ENCODE measurements at regions not wholly inside any gene's neighbourhood (a gene's known extent, or its start where the extent isn't known, plus 50 kb on each side); places are given as distances from the start of the nearest gene placed in this dataset.

- no peak for DNase-seq
- CTCF ChIA-PET = no interaction called here
- no peaks in the 10 kb centered on the region for H3K36me3 Mint-ChIP-seq
- no peak overlapping the region for H3K4me3 Mint-ChIP-seq
- H3K9me3 Mint-ChIP-seq = no peaks in the 10 kb centered on the region
- H3K27ac Mint-ChIP-seq = no peak overlapping the region
- no peaks in the 10 kb centered on the region for H3K4me1 Mint-ChIP-seq
- peaks cover 40% of the 10 kb centered on the region for H3K27me3 Mint-ChIP-seq
Measured at GRCh38 chr12:53824001-53824712, 72.4 kb upstream of the CISTR start.

GRCh38 chr12:53825246-53826081 lies 73.7 kb upstream of the CISTR start:
- CTCF ChIA-PET = no interaction called here

GRCh38 chr12:53827306-53827705 lies 75.5 kb upstream of the CISTR start:
- DNase-seq = no peak
- Mint-ChIP-seq H3K36me3 (no peaks in the 10 kb centered on the region), H3K9me3 (no peaks in the 10 kb centered on the region), H3K4me1 (no peaks in the 10 kb centered on the region), H3K27ac (no peak overlapping the region), H3K27me3 (peaks cover 24% of the 10 kb centered on the region), H3K4me3 (no peak overlapping the region)
- CTCF ChIA-PET = no interaction called here

More at GRCh38 chr12:53825246-53826081, 73.7 kb upstream of the CISTR start:
- H3K4me1 Mint-ChIP-seq = no peaks in the 10 kb centered on the region
- no peak overlapping the region for H3K4me3 Mint-ChIP-seq
- H3K27me3 Mint-ChIP-seq = peaks cover 33% of the 10 kb centered on the region
- no peak for DNase-seq
- H3K9me3 Mint-ChIP-seq = no peaks in the 10 kb centered on the region
- no peak overlapping the region for H3K27ac Mint-ChIP-seq
- no peaks in the 10 kb centered on the region for H3K36me3 Mint-ChIP-seq

GRCh38 chr12:53828598-53828997 lies 76.8 kb upstream of the CISTR start:
- Mint-ChIP-seq H3K9me3 (no peaks in the 10 kb centered on the region), H3K27ac (no peak overlapping the region), H3K27me3 (peaks cover 27% of the 10 kb centered on the region), H3K4me3 (no peak overlapping the region), H3K4me1 (no peaks in the 10 kb centered on the region), H3K36me3 (no peaks in the 10 kb centered on the region)
- DNase-seq = no peak
- CTCF ChIA-PET = no interaction called here

GRCh38 chr12:53829130-53829819 lies 77.5 kb upstream of the CISTR start:
- H3K36me3 Mint-ChIP-seq = no peaks in the 10 kb centered on the region
- CTCF ChIA-PET = interaction anchor here (0.6 kb wide), 1 partner anchor 1468 kb away, joined by 3 read pairs; no protein-coding TSS in a partner anchor
- DNase-seq = no peak
- H3K4me3 Mint-ChIP-seq = no peak overlapping the region
- H3K4me1 Mint-ChIP-seq = no peaks in the 10 kb centered on the region
- no peak overlapping the region for H3K27ac Mint-ChIP-seq
- peaks cover 30% of the 10 kb centered on the region for H3K27me3 Mint-ChIP-seq
- H3K9me3 Mint-ChIP-seq = no peaks in the 10 kb centered on the region

GRCh38 chr12:53830631-53831030 lies 78.9 kb upstream of the CISTR start:
- CTCF ChIA-PET = no interaction called here
- no peak for DNase-seq
- no peaks in the 10 kb centered on the region for H3K36me3 Mint-ChIP-seq
- no peak overlapping the region for H3K27ac Mint-ChIP-seq
- no peak overlapping the region for H3K4me3 Mint-ChIP-seq
- H3K9me3 Mint-ChIP-seq = no peaks in the 10 kb centered on the region
- H3K27me3 Mint-ChIP-seq = peaks cover 32% of the 10 kb centered on the region
- H3K4me1 Mint-ChIP-seq = no peaks in the 10 kb centered on the region

- H3K4me3 Mint-ChIP-seq = no peak overlapping the region
- H3K27me3 Mint-ChIP-seq = peaks cover 58% of the 10 kb centered on the region
- H3K27ac Mint-ChIP-seq = no peak overlapping the region
Measured at GRCh38 chr12:53836119-53836655, 84.4 kb upstream of the CISTR start.

GRCh38 chr12:53838978-53839377 lies 87.2 kb upstream of the CISTR start:
- no peaks in the 10 kb centered on the region for H3K36me3 Mint-ChIP-seq
- H3K27ac Mint-ChIP-seq = no peak overlapping the region
- H3K9me3 Mint-ChIP-seq = no peaks in the 10 kb centered on the region
- CTCF ChIA-PET = no interaction called here
- peaks cover 62% of the 10 kb centered on the region for H3K27me3 Mint-ChIP-seq
- no peak for DNase-seq
- H3K4me3 Mint-ChIP-seq = no peak overlapping the region
- no peaks in the 10 kb centered on the region for H3K4me1 Mint-ChIP-seq

More at GRCh38 chr12:53836119-53836655, 84.4 kb upstream of the CISTR start:
- CTCF ChIA-PET = no interaction called here
- Mint-ChIP-seq H3K4me1 (no peaks in the 10 kb centered on the region), H3K9me3 (no peaks in the 10 kb centered on the region), H3K36me3 (no peaks in the 10 kb centered on the region)
- no peak for DNase-seq

- Mint-ChIP-seq H3K4me3 (no peak overlapping the region), H3K9me3 (no peaks in the 10 kb centered on the region), H3K27me3 (peaks cover 65% of the 10 kb centered on the region), H3K36me3 (no peaks in the 10 kb centered on the region), H3K27ac (no peak overlapping the region), H3K4me1 (no peaks in the 10 kb centered on the region)
- DNase-seq = no peak
- CTCF ChIA-PET = no interaction called here
Measured at GRCh38 chr12:53840316-53840715, 88.5 kb upstream of the CISTR start.

GRCh38 chr12:53842686-53843085 lies 90.9 kb upstream of the CISTR start:
- Mint-ChIP-seq H3K4me1 (no peaks in the 10 kb centered on the region), H3K4me3 (no peak overlapping the region), H3K27me3 (peaks cover 54% of the 10 kb centered on the region), H3K36me3 (no peaks in the 10 kb centered on the region), H3K9me3 (no peaks in the 10 kb centered on the region), H3K27ac (no peak overlapping the region)
- CTCF ChIA-PET = no interaction called here
- no peak for DNase-seq

GRCh38 chr12:53843545-53843944 lies 91.8 kb upstream of the CISTR start:
- CTCF ChIA-PET = no interaction called here
- H3K27me3 Mint-ChIP-seq = peaks cover 54% of the 10 kb centered on the region
- H3K27ac Mint-ChIP-seq = no peak overlapping the region
- H3K4me3 Mint-ChIP-seq = no peak overlapping the region
- H3K9me3 Mint-ChIP-seq = no peaks in the 10 kb centered on the region
- DNase-seq = no peak
- H3K36me3 Mint-ChIP-seq = no peaks in the 10 kb centered on the region
- no peaks in the 10 kb centered on the region for H3K4me1 Mint-ChIP-seq

- H3K4me1 Mint-ChIP-seq = no peaks in the 10 kb centered on the region
- H3K9me3 Mint-ChIP-seq = no peaks in the 10 kb centered on the region
- H3K4me3 Mint-ChIP-seq = no peak overlapping the region
- H3K27me3 Mint-ChIP-seq = peaks cover 57% of the 10 kb centered on the region
- no peaks in the 10 kb centered on the region for H3K36me3 Mint-ChIP-seq
- H3K27ac Mint-ChIP-seq = no peak overlapping the region
- CTCF ChIA-PET = no interaction called here
- DNase-seq = no peak
Measured at GRCh38 chr12:53844994-53845844, 93.4 kb upstream of the HOXC13 start.

GRCh38 chr12:53845932-53846331 lies 92.7 kb upstream of the HOXC13 start:
- CTCF ChIA-PET = no interaction called here
- Mint-ChIP-seq H3K9me3 (no peaks in the 10 kb centered on the region), H3K4me3 (no peak overlapping the region), H3K36me3 (no peaks in the 10 kb centered on the region), H3K4me1 (no peaks in the 10 kb centered on the region), H3K27ac (no peak overlapping the region), H3K27me3 (peaks cover 62% of the 10 kb centered on the region)
- DNase-seq = no peak

- H3K27ac Mint-ChIP-seq = no peak overlapping the region
- CTCF ChIA-PET = no interaction called here
- H3K36me3 Mint-ChIP-seq = no peaks in the 10 kb centered on the region
- no peaks in the 10 kb centered on the region for H3K4me1 Mint-ChIP-seq
- DNase-seq = no peak
- no peaks in the 10 kb centered on the region for H3K9me3 Mint-ChIP-seq
- no peak overlapping the region for H3K4me3 Mint-ChIP-seq
- peaks cover 48% of the 10 kb centered on the region for H3K27me3 Mint-ChIP-seq
Measured at GRCh38 chr12:53849113-53849512, 89.5 kb upstream of the HOXC13 start.
